Urothelium cell line (cell line): ENCODE measurements at regions not wholly inside any gene's neighbourhood (a gene's known extent, or its start where the extent isn't known, plus 50 kb on each side); places are given as distances from the start of the nearest gene placed in this dataset.
A peak's percentile ranks its signal among the peaks of the same experiment; 100 is the strongest.

Source experiments
- DNase-seq: peaks from one replicate; pipeline ENCODE4 v3.0.0; 2011; ENCODE audit warnings: low spot score, mixed read lengths
- FAIRE-seq: peaks from 2 replicates; lab custom pipeline; 2011; peaks lifted over from hg19 to GRCh38; lab: Jason Lieb, UNC

- no peak for FAIRE-seq
- no peak for DNase-seq
Measured at GRCh38 chr14:98853063-98853729, 418.8 kb downstream of the BCL11B start.

- no peak for FAIRE-seq
- no peak for DNase-seq
Measured at GRCh38 chr14:98855926-98856715, 415.9 kb downstream of the BCL11B start.

GRCh38 chr14:98858158-98858557, 413.8 kb downstream of the BCL11B start:
- no peak for FAIRE-seq
- no peak for DNase-seq

GRCh38 chr14:98858561-98858960, 413.4 kb downstream of the BCL11B start:
- FAIRE-seq (no peak), DNase-seq (no peak)

- no peak for FAIRE-seq
- DNase-seq = no peak
Measured at GRCh38 chr14:98859301-98859700, 412.7 kb downstream of the BCL11B start.

- FAIRE-seq (no peak), DNase-seq (no peak)
Measured at GRCh38 chr14:98864211-98864610, 407.8 kb downstream of the BCL11B start.

GRCh38 chr14:98867146-98867545, 404.9 kb downstream of the BCL11B start:
- DNase-seq = no peak
- FAIRE-seq = no peak

GRCh38 chr14:98867726-98868125, 404.3 kb downstream of the BCL11B start:
- FAIRE-seq (no peak), DNase-seq (no peak)

GRCh38 chr14:98868866-98869265, 403.1 kb downstream of the BCL11B start:
- FAIRE-seq (no peak), DNase-seq (no peak)

GRCh38 chr14:98871796-98872195, 400.2 kb downstream of the BCL11B start:
- no peak for FAIRE-seq
- DNase-seq = no peak

GRCh38 chr14:98877065-98877464, 394.9 kb downstream of the BCL11B start:
- FAIRE-seq = no peak
- DNase-seq = no peak

- FAIRE-seq (no peak), DNase-seq (no peak)
Measured at GRCh38 chr14:98878282-98878681, 393.7 kb downstream of the BCL11B start.

- DNase-seq (no peak), FAIRE-seq (no peak)
Measured at GRCh38 chr14:98886982-98887381, 385.0 kb downstream of the BCL11B start.

GRCh38 chr14:98888281-98888680, 383.7 kb downstream of the BCL11B start:
- DNase-seq = no peak
- FAIRE-seq = no peak

GRCh38 chr14:98888927-98889835, 382.8 kb downstream of the BCL11B start:
- DNase-seq (no peak), FAIRE-seq (no peak)

- FAIRE-seq (no peak), DNase-seq (no peak)
Measured at GRCh38 chr14:98889836-98890185, 382.2 kb downstream of the BCL11B start.

GRCh38 chr14:98890556-98891340, 381.2 kb downstream of the BCL11B start:
- DNase-seq (no peak), FAIRE-seq (no peak)

- DNase-seq (peak; percentile 19), FAIRE-seq (no peak)
Measured at GRCh38 chr14:98893675-98894074, 378.3 kb downstream of the BCL11B start.

- FAIRE-seq (no peak), DNase-seq (no peak)
Measured at GRCh38 chr14:98894600-98894999, 377.4 kb downstream of the BCL11B start.

GRCh38 chr14:98896449-98896848, 375.5 kb downstream of the BCL11B start:
- no peak for DNase-seq
- no peak for FAIRE-seq
